HCT116 (cell line): ENCODE measurements at regions not wholly inside any gene's neighbourhood (a gene's known extent, or its start where the extent isn't known, plus 50 kb on each side); places are given as distances from the start of the nearest gene placed in this dataset.

Source experiments
- ATAC-seq: fragments of 200-7000 bp; cut with Tn5 transposase; 2 replicates; pipeline ENCODE4 v1.9.1; 2020; ENCODE audit warnings: mild to moderate bottlenecking, moderate library complexity
- BruUV-seq: library from RNA; stranded (reverse); fragments of 400-500 nt; replicated peaks from 2 replicates; lab custom pipeline; 2021; lab: Mats Ljungman, UMichigan
- CTCF ChIA-PET: fragments of 300-600 bp; sonication (Branson Sonifier 250); formaldehyde crosslinking; loops from one replicate; lab custom pipeline; 2021; ENCODE audit warnings: antibody characterized with exemption; lab: Charles Lee
- POLR2A ChIA-PET: fragments of 300-600, 350-600 bp; sonication (Branson Sonifier 250); formaldehyde crosslinking; loops from one replicate; lab custom pipeline; 2021; ENCODE audit warnings: antibody characterized with exemption; lab: Charles Lee
- RAD21 ChIA-PET, 2 experiments: fragments of 300-600 bp; sonication (Branson Sonifier 250); formaldehyde crosslinking; loops; one replicate each; lab custom pipeline; 2023; ENCODE audit warnings: low total read pairs in 2 of 2; ENCODE audit not compliant: uncharacterized antibody in 2 of 2, unreplicated experiment in 2 of 2, low non-redundant PET in 1 of 2; lab: Charles Lee
- DNase-seq: peaks from one replicate; pipeline ENCODE4 v3.0.0-alpha.2; 2010; ENCODE audit warnings: low read depth, low spot score
- H2AFZ ChIP-seq: fragments of 200-600 bp; shearing (Covaris generic), sonication (generic); 2 replicates; pipeline ENCODE4 v1.6.1; 2017; ENCODE audit warnings: low read depth, mixed run types, mixed read lengths, antibody characterized with exemption, low read length; ENCODE audit not compliant: poor library complexity, severe bottlenecking
- H3K27ac ChIP-seq: 2 replicates; pipeline ENCODE4 v1.5.1; 2012; ENCODE audit warnings: low read depth, low read length
- H3K27me3 ChIP-seq: fragments of 200-600 bp; sonication (generic); 2 replicates; pipeline ENCODE4 v1.6.1; 2016; ENCODE audit warnings: mixed run types, low read length, mixed read lengths; ENCODE audit not compliant: insufficient read depth
- H3K36me3 ChIP-seq, 2 experiments: fragments of 200-500 bp in 1 of 2; fragments of 200-600 bp in 1 of 2; sonication (Bioruptor generic) in 1 of 2; sonication (generic) in 1 of 2; 2 replicates each; pipeline versions ENCODE4 v1.5.1 to v1.6.1; 2014 to 2016; ENCODE audit warnings: low read length in 2 of 2, inconsistent platforms in 1 of 2, mixed read lengths in 1 of 2, mixed run types in 1 of 2; ENCODE audit not compliant: insufficient read depth in 2 of 2, control insufficient read depth in 1 of 2
- H3K4me1 ChIP-seq, 2 experiments: fragments of 200-600 bp in 1 of 2; sonication (generic) in 1 of 2; 2 replicates each; pipeline versions ENCODE4 v1.5.1 to v1.6.1; 2012 to 2017; ENCODE audit warnings: low read length in 2 of 2, inconsistent platforms in 1 of 2, mild to moderate bottlenecking in 1 of 2, mixed read lengths in 1 of 2, mixed run types in 1 of 2, moderate library complexity in 1 of 2; ENCODE audit not compliant: insufficient read depth in 2 of 2, control insufficient read depth in 1 of 2
- H3K4me2 ChIP-seq: fragments of 200-600 bp; sonication (generic); 2 replicates; pipeline ENCODE4 v1.6.1; 2017; ENCODE audit warnings: mixed run types, low read length, mixed read lengths
- H3K4me3 ChIP-seq, 2 experiments: fragments of 200-600 bp in 1 of 2; sonication (generic) in 1 of 2; replicated peaks in 1 of 2; 2 replicates each; pipeline ENCODE4 v1.5.1; 2011 to 2016; ENCODE audit warnings: low read length in 2 of 2, control low read depth in 1 of 2, low read depth in 1 of 2, mild to moderate bottlenecking in 1 of 2, mixed read lengths in 1 of 2, mixed run types in 1 of 2
- H3K79me2 ChIP-seq: fragments of 200-600 bp; sonication (generic); 2 replicates; pipeline ENCODE4 v1.6.1; 2017; ENCODE audit warnings: mild to moderate bottlenecking, mixed run types, low read length, moderate library complexity, mixed read lengths; ENCODE audit not compliant: insufficient read depth
- H3K9ac ChIP-seq: fragments of 200-600 bp; sonication (generic); 2 replicates; pipeline ENCODE4 v1.6.1; 2016; ENCODE audit warnings: low read length, mixed read lengths
- H3K9me2 ChIP-seq: fragments of 200-600 bp; sonication (generic), shearing (Covaris generic); 2 replicates; pipeline ENCODE4 v1.6.1; 2017; ENCODE audit warnings: mixed run types, mild to moderate bottlenecking, moderate library complexity; ENCODE audit not compliant: insufficient read depth
- H3K9me3 ChIP-seq, 2 experiments: fragments of 200-500 bp in 1 of 2; fragments of 200-600 bp in 1 of 2; sonication (Bioruptor generic) in 1 of 2; sonication (generic) in 1 of 2; 2 replicates each; pipeline ENCODE4 v1.6.1; 2014 to 2017; ENCODE audit warnings: low read length in 2 of 2, mixed read lengths in 2 of 2, inconsistent platforms in 1 of 2, low read depth in 1 of 2, mild to moderate bottlenecking in 1 of 2, mixed run types in 1 of 2, moderate library complexity in 1 of 2; ENCODE audit not compliant: control insufficient read depth in 1 of 2, insufficient read depth in 1 of 2
- H4K20me1 ChIP-seq: fragments of 200-600 bp; sonication (generic), shearing (Covaris generic); 2 replicates; pipeline ENCODE4 v1.6.1; 2017; ENCODE audit warnings: mixed run types, mild to moderate bottlenecking, moderate library complexity; ENCODE audit not compliant: insufficient read depth
- CBX3 ChIP-seq: IDR thresholded peaks from 2 replicates; pipeline ENCODE4 v1.6.1; 2012; ENCODE audit warnings: low read depth
- CEBPB ChIP-seq: IDR thresholded peaks from 2 replicates; pipeline ENCODE4 v1.6.1; 2012; ENCODE audit warnings: low read depth
- EGR1 ChIP-seq: IDR thresholded peaks from 2 replicates; pipeline ENCODE4 v1.6.1; 2012; ENCODE audit warnings: low read depth
- EZH2 ChIP-seq: fragments of 200-600 bp; sonication (generic); IDR thresholded peaks from 2 replicates; pipeline ENCODE4 v1.6.1; 2017; ENCODE audit warnings: antibody characterized with exemption, mixed run types
- EZH2phosphoT487 ChIP-seq: fragments of 200-600 bp; IDR thresholded peaks from 2 replicates; pipeline ENCODE4 v1.6.1; 2018; ENCODE audit warnings: antibody characterized with exemption, borderline replicate concordance
- JUND ChIP-seq: IDR thresholded peaks from 2 replicates; pipeline ENCODE4 v1.6.1; 2012
- RAD21 ChIP-seq: IDR thresholded peaks from 2 replicates; pipeline ENCODE4 v1.6.1; 2012; ENCODE audit warnings: low read depth, mild to moderate bottlenecking
- SIN3A ChIP-seq: IDR thresholded peaks from 2 replicates; pipeline ENCODE4 v1.6.1; 2012; ENCODE audit warnings: low read depth
- SRF ChIP-seq: IDR thresholded peaks from 2 replicates; pipeline ENCODE4 v1.6.1; 2012; ENCODE audit warnings: low read depth
- TCF7L2 ChIP-seq: IDR thresholded peaks from 2 replicates; pipeline ENCODE4 v1.7.0; 2011; ENCODE audit warnings: borderline replicate concordance, inconsistent platforms; ENCODE audit not compliant: insufficient read depth, insufficient read length; ENCODE audit errors: extremely low read depth
- YY1 ChIP-seq: IDR thresholded peaks from 2 replicates; pipeline ENCODE4 v1.6.1; 2011; ENCODE audit warnings: low read length, low read depth, moderate library complexity, mild to moderate bottlenecking; ENCODE audit not compliant: insufficient replicate concordance; ENCODE audit errors: extremely low read depth
- ZFX ChIP-seq: fragments of 450-650 bp; IDR thresholded peaks from 2 replicates; pipeline ENCODE4 v1.6.1; 2017
- ZNF274 ChIP-seq: fragments of 200-500 bp; sonication (Bioruptor generic); IDR thresholded peaks from 2 replicates; pipeline ENCODE4 v1.6.1; 2014; ENCODE audit warnings: mild to moderate bottlenecking, low read depth, low read length, inconsistent platforms
- intact Hi-C: fragments of 100-400 bp; cut with micrococcal nuclease; formaldehyde crosslinking; loops from 2 replicates; pipeline ENCODE4 v1.10.0; 2022
- TF ChIP-seq, protein P1 (sequence below): IDR thresholded peaks from 2 replicates; pipeline ENCODE4 v1.6.1; 2012
- TF ChIP-seq, protein P2 (sequence below), 3 experiments: fragments of 200-600 bp in 1 of 3; sonication (generic) in 1 of 3; IDR thresholded peaks in 2 of 3; conservative IDR thresholded peaks in 1 of 3; 2 replicates each; pipeline ENCODE4 v1.5.1; 2012 to 2017; ENCODE audit warnings: low read depth in 2 of 3, low read length in 2 of 3, antibody characterized with exemption in 1 of 3, borderline replicate concordance in 1 of 3, control low read depth in 1 of 3, mild to moderate bottlenecking in 1 of 3, mixed read lengths in 1 of 3, mixed run types in 1 of 3, moderate library complexity in 1 of 3; ENCODE audit not compliant: insufficient read depth in 1 of 3

DNA sequence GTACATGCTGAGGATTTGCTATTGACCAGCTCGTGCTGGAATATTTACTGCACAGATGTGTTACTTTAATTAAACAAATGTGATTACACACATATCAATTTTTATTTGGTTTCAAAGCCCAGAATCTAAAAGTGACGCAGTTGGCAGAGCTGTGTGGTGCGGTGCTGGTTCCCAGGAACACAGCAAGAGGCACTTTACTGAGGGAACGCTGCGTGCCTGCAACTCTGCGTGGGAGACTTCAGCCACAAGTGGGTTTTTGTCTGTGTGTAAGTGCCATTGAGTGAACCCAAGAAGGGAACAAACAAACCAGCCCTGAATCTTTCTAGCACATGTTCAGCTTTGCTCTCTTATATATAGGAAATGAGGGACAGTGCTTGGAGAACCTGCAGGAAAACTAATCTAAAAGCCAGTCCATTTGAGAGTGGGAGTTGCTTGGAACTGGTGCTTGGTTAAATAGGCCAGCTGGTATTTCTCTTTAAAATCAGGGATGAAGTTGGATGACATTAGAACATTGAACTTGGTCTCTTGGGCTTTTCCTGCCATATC, 196.6 kb upstream of the CELF4 start:
- no peaks in the 10 kb centered on the region for H3K36me3 ChIP-seq
- H3K9me3 ChIP-seq, result no peaks in the 10 kb centered on the region
- intact Hi-C loops, result no loop called here
- H2AFZ ChIP-seq, result no peak overlapping the region
- ChIA-PET CTCF (no interaction called here), RAD21 (no interaction called here), POLR2A (no interaction called here)
- BruUV-seq, result no TSS peak
- H3K79me2 ChIP-seq, result no peaks in the 10 kb centered on the region
- no peak overlapping the region for H3K27ac ChIP-seq
- H3K9ac ChIP-seq, result no peak overlapping the region
- no peaks in the 10 kb centered on the region for H4K20me1 ChIP-seq
- DNase-seq (no peak), ATAC-seq (no peak)
- no peak overlapping the region for H3K4me3 ChIP-seq
- H3K4me2 ChIP-seq, result no peak overlapping the region
- TF ChIP-seq ZNF274 (no peak), ZFX (no peak), JUND (no peak), RAD21 (no peak), SRF (no peak), YY1 (no peak), CEBPB (no peak), CBX3 (no peak), EZH2phosphoT487 (no peak), EGR1 (no peak)
- TF ChIP-seq, protein P1, sequence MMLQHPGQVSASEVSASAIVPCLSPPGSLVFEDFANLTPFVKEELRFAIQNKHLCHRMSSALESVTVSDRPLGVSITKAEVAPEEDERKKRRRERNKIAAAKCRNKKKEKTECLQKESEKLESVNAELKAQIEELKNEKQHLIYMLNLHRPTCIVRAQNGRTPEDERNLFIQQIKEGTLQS, result no peak
- H3K9me2 ChIP-seq, result no peaks in the 10 kb centered on the region
- H3K4me1 ChIP-seq, result no peaks in the 10 kb centered on the region
- no peaks in the 10 kb centered on the region for H3K27me3 ChIP-seq

DNA sequence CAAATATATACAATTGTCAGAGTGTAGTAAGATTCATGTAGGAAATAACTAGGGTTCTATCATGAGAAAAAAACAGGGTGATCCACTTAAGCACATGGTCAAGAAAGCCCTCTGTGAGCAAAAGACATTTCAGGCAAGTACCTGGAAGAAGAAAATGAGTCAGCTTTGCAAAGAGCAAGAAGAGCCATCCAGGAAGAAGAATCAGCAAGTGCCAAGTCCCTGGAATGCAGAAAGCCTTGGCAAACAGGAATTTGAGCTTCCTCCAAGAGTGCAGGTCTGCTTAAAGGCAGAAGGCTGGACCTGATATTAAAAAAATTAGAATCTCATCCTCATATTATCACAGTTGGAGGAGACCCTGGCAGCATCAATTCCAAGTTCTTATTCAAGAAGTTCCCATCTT, 188.5 kb upstream of the CELF4 start:
- no peaks in the 10 kb centered on the region for H3K36me3 ChIP-seq
- no peaks in the 10 kb centered on the region for H3K4me1 ChIP-seq
- H3K27ac ChIP-seq, result no peak overlapping the region
- H3K9ac ChIP-seq, result no peak overlapping the region
- no peaks in the 10 kb centered on the region for H4K20me1 ChIP-seq
- no peak overlapping the region for H2AFZ ChIP-seq
- no peak for ATAC-seq
- POLR2A ChIA-PET, result no interaction called here
- H3K27me3 ChIP-seq, result no peaks in the 10 kb centered on the region
- H3K9me3 ChIP-seq, result no peaks in the 10 kb centered on the region
- H3K4me2 ChIP-seq, result no peak overlapping the region
- no peaks in the 10 kb centered on the region for H3K9me2 ChIP-seq
- intact Hi-C loops, result no loop called here
- TF ChIP-seq SRF (no peak), TCF7L2 (no peak), SIN3A (no peak), ZNF274 (no peak), EZH2 (no peak), EGR1 (no peak), EZH2phosphoT487 (no peak)
- TF ChIP-seq, protein P2, sequence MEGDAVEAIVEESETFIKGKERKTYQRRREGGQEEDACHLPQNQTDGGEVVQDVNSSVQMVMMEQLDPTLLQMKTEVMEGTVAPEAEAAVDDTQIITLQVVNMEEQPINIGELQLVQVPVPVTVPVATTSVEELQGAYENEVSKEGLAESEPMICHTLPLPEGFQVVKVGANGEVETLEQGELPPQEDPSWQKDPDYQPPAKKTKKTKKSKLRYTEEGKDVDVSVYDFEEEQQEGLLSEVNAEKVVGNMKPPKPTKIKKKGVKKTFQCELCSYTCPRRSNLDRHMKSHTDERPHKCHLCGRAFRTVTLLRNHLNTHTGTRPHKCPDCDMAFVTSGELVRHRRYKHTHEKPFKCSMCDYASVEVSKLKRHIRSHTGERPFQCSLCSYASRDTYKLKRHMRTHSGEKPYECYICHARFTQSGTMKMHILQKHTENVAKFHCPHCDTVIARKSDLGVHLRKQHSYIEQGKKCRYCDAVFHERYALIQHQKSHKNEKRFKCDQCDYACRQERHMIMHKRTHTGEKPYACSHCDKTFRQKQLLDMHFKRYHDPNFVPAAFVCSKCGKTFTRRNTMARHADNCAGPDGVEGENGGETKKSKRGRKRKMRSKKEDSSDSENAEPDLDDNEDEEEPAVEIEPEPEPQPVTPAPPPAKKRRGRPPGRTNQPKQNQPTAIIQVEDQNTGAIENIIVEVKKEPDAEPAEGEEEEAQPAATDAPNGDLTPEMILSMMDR (IDR thresholded peaks at IDR 0.05 in 2 of 3, conservative IDR thresholded peaks at IDR 0.05 in 1 of 3; ENCODE audit: borderline replicate concordance in 1 of 3, insufficient read depth in 1 of 3, low read depth in 2 of 3, low read length in 2 of 3), result no peak
- RAD21 ChIA-PET, result no interaction called here
- DNase-seq, result no peak
- H3K4me3 ChIP-seq, result no peak overlapping the region
- CTCF ChIA-PET, result no interaction called here
- BruUV-seq, result no TSS peak
- no peaks in the 10 kb centered on the region for H3K79me2 ChIP-seq
